Right lobe of liver (tissue), 6 donors: ENCODE measurements at regions not wholly inside any gene's neighbourhood (a gene's known extent, or its start where the extent isn't known, plus 50 kb on each side); places are given as distances from the start of the nearest gene placed in this dataset.

Source experiments
- ATAC-seq, 4 donors: fragments of 200-7000 bp; cut with Tn5 transposase; one replicate each; pipeline ENCODE4 v1.9.1; 2020; ENCODE audit warnings: mild to moderate bottlenecking in 4 of 4, moderate library complexity in 4 of 4
- DNase-seq, 3 donors: peaks; one replicate each; pipeline ENCODE4 v3.0.0-alpha.2; 2020
- H3K27ac ChIP-seq, 3 donors: fragments of 200-600 bp; one replicate each; pipeline ENCODE4 v1.8.0; 2022
- H3K27me3 ChIP-seq, 2 donors: fragments of 200-600 bp; one replicate each; pipeline ENCODE4 v1.8.0; 2022
- H3K36me3 ChIP-seq, 4 donors: fragments of 200-600 bp; sonication (generic) in 1 of 4; one replicate each; pipeline versions ENCODE4 v1.5.1 to v1.8.0; 2017 to 2022; ENCODE audit warnings: control low read depth in 1 of 4
- H3K4me1 ChIP-seq, 4 donors: fragments of 200-600 bp; sonication (generic) in 1 of 4; one replicate each; pipeline versions ENCODE4 v1.5.1 to v1.8.0; 2017 to 2022; ENCODE audit warnings: control low read depth in 1 of 4
- H3K4me3 ChIP-seq, 3 donors: fragments of 200-600 bp; one replicate each; pipeline ENCODE4 v1.8.0; 2022
- H3K9me3 ChIP-seq, 4 donors: fragments of 200-600 bp; sonication (generic) in 1 of 4; one replicate each; pipeline versions ENCODE4 v1.5.1 to v1.8.0; 2017 to 2022; ENCODE audit warnings: control low read depth in 1 of 4
- POLR2A ChIP-seq: fragments of 450-650 bp; IDR thresholded peaks from one replicate; pipeline ENCODE4 v1.6.1; 2017; ENCODE audit warnings: antibody characterized with exemption, mild to moderate bottlenecking
- WGBS: methylation state at CpG from one replicate; pipeline ENCODE4 v1.1.6; 2018; ENCODE audit warnings: low coverage, low lambda C conversion rate; ENCODE audit not compliant: insufficient coverage; ENCODE audit errors: missing lambda C conversion rate; 5-methylcytosine and 5-hydroxymethylcytosine counted together
- intact Hi-C, 2 donors: fragments of 100-400 bp; cut with DNase I; formaldehyde crosslinking; loops; one replicate each; pipeline versions ENCODE4 v1.11.2 to v1.14.1; 2022
- TF ChIP-seq, protein P1 (sequence below), 4 donors: fragments of 200-600 bp in 3 of 4; fragments of 450-650 bp in 1 of 4; IDR thresholded peaks; one replicate each; pipeline versions ENCODE4 v1.5.1 to v1.8.0; 2016 to 2022; ENCODE audit warnings: antibody characterized with exemption in 4 of 4, mild to moderate bottlenecking in 2 of 4
- donor health status: DM: no; HTN: yes; CAD: no.
- donor health status: DM: no; HTN: no; CAD: no.
- donor health status: DM: no; HTN: no; CAD: no.
- donor health status: DM: no; HTN: yes; CAD: no.
- donor health status: DM: no; HTN: yes; CAD: no.

DNA sequence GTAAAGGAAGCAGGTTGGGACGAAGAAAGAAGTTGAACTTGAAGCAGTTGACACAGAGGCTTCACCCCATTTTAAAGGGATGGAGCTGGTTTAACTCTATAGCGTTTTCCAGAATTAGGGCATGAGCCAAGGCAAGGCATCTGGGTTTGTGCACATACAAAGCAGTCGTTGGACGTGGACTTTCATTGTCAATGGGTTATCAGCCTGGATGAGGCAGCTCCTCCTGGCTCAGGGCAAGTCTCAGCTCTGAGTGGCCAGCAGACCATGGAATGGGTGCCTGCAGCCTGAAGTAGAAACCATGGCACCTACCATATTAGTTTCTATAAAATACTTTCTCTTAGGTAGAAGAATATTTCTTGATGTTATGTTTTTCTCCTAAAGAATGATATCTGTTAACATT lies 163.8 kb upstream of the KCNK2 start:
- Histone ChIP-seq H3K9me3 (no peaks in the 10 kb centered on the region), H3K4me1 (no peaks in the 10 kb centered on the region), H3K27ac (no peak overlapping the region), H3K4me3 (no peak overlapping the region), H3K36me3 (no peaks in the 10 kb centered on the region), H3K27me3 (no peaks in the 10 kb centered on the region)
- TF ChIP-seq, protein P1, sequence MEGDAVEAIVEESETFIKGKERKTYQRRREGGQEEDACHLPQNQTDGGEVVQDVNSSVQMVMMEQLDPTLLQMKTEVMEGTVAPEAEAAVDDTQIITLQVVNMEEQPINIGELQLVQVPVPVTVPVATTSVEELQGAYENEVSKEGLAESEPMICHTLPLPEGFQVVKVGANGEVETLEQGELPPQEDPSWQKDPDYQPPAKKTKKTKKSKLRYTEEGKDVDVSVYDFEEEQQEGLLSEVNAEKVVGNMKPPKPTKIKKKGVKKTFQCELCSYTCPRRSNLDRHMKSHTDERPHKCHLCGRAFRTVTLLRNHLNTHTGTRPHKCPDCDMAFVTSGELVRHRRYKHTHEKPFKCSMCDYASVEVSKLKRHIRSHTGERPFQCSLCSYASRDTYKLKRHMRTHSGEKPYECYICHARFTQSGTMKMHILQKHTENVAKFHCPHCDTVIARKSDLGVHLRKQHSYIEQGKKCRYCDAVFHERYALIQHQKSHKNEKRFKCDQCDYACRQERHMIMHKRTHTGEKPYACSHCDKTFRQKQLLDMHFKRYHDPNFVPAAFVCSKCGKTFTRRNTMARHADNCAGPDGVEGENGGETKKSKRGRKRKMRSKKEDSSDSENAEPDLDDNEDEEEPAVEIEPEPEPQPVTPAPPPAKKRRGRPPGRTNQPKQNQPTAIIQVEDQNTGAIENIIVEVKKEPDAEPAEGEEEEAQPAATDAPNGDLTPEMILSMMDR (IDR thresholded peaks at IDR 0.05), result no peak
- TF ChIP-seq POLR2A, result no peak
- no peak for ATAC-seq
- 31% methylated on average over 4 of the region's 4 CpGs for WGBS
- intact Hi-C loops, result no loop called here
- DNase-seq, result no peak

- no peak for DNase-seq
- WGBS, result 37% methylated on average over 2 of the region's 2 CpGs
- ATAC-seq, result no peak
- Histone ChIP-seq H3K36me3 (no peaks in the 10 kb centered on the region), H3K27ac (no peak overlapping the region), H3K4me3 (no peak overlapping the region), H3K9me3 (no peaks in the 10 kb centered on the region), H3K4me1 (no peaks in the 10 kb centered on the region), H3K27me3 (no peaks in the 10 kb centered on the region)
- intact Hi-C loops, result no loop called here
- TF ChIP-seq, protein P1 (IDR thresholded peaks at IDR 0.05), result no peak
These were observed 162.2 kb upstream of the KCNK2 start for GRCh38 chr1:214920337-214920736.

DNA sequence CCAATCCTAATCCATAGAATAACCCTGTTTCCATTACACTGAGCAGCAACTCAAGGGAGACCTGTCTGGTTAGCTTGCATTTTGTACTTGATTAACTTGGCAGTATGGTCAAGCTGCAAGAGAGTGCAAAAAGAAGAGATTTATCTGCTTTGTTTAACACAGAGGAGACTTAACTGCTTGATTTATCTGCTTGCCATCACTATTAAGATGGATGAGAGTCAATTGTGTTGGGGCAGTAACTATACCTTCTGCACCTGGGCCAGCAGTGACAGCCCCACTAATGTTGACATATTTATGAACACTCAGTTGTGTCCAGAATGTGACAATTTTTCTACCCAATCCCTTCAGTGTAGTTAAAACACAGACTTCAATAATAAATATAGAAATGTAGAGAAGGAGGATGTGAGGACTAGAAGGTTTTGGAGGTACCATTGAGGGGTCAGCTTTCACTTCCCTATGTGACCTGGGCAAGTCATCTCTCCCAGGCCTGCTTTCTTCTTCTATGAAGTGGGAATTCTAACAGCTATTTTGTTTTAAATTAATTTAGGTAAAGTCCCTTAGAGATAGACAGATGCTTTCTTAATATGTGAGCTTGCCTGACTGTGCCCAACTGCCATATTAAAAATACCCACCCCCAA lies 159.1 kb upstream of the KCNK2 start:
- no peak overlapping the region for H3K4me3 ChIP-seq
- no peaks in the 10 kb centered on the region for H3K9me3 ChIP-seq
- intact Hi-C loops, result no loop called here
- H3K36me3 ChIP-seq, result no peaks in the 10 kb centered on the region
- ATAC-seq, result no peak
- no peak overlapping the region for H3K27ac ChIP-seq
- TF ChIP-seq, protein P1 (IDR thresholded peaks at IDR 0.05), result no peak
- no peak for TF ChIP-seq POLR2A
- no peaks in the 10 kb centered on the region for H3K27me3 ChIP-seq
- DNase-seq, result no peak
- peaks cover 0 to 5% (median 0%) of the 10 kb centered on the region in 4 donors for H3K4me1 ChIP-seq

DNA sequence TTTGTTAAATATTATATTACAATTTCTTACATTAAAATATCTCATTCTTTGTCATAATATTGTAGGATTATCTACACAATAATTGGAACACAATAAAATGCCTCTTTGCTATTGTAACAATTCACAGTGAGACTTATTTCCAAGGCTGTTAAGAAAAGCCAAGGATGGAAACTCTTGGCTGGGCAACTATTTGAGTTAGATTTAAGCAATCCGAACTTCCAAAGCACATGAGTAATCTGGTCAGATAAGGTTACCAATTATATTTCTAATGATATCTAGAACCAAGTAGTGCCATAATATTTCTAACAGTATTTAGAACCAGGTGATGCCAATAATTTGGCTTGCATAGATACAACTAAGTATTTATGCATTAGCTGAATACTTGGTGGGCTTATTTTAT lies 154.7 kb upstream of the KCNK2 start:
- no peak for TF ChIP-seq POLR2A
- intact Hi-C loops, result no loop called here
- 9% methylated on average over 1 of the region's 1 CpG for WGBS

DNA sequence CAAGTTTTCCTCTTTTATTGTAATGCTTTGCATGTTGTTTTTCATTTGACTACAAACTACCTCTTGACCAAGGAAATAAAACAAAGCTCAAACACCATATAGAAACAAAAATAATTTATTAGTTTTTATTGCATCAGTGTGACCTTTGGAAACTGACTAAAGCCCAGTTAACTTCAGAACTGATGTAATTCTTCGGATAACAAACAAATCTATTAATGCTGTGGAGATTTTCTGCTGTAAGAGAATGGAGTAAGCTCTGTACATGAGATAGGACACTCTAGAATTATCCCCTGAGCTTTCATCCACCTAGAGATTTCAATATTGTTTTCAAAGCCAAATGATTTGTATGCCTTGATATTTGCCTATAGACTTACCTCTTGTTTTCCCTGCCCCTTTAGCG lies 154.0 kb upstream of the KCNK2 start:
- Histone ChIP-seq H3K9me3 (no peaks in the 10 kb centered on the region), H3K36me3 (no peaks in the 10 kb centered on the region), H3K4me1 (peaks cover 0 to 11% (median 0%) of the 10 kb centered on the region in 4 donors), H3K27me3 (no peaks in the 10 kb centered on the region), H3K4me3 (no peak overlapping the region), H3K27ac (no peak overlapping the region)
- ATAC-seq (peak in 3 of 4 donors; percentile 56 to 82 (median 62)), DNase-seq (no peak)
- intact Hi-C loops, result no loop called here
- 45% methylated on average over 2 of the region's 2 CpGs for WGBS
- TF ChIP-seq, protein P1 (IDR thresholded peaks at IDR 0.05), result no peak
- no peak for TF ChIP-seq POLR2A

More for the DNA sequence above, 154.7 kb upstream of the KCNK2 start:
- Histone ChIP-seq H3K4me1 (peaks cover 0 to 11% (median 0%) of the 10 kb centered on the region in 4 donors), H3K36me3 (no peaks in the 10 kb centered on the region), H3K27me3 (no peaks in the 10 kb centered on the region), H3K9me3 (no peaks in the 10 kb centered on the region), H3K27ac (no peak overlapping the region), H3K4me3 (no peak overlapping the region)
- ATAC-seq (peak in 2 of 4 donors; percentile 42 to 61), DNase-seq (no peak)
